Esophagus (tissue), 2 donors: ENCODE measurements at regions not wholly inside any gene's neighbourhood (a gene's known extent, or its start where the extent isn't known, plus 50 kb on each side); places are given as distances from the start of the nearest gene placed in this dataset.
"Not testable (repeated sequence)": the region's sequence is repeated elsewhere in the genome, so short reads cannot be mapped to it uniquely, and the experiment has no call there.

ENCODE experiments used
- H3K27ac ChIP-seq, 2 donors: one replicate each; pipeline ENCODE4 v1.5.1; 2013; ENCODE audit warnings: low read depth in 2 of 2, mild to moderate bottlenecking in 2 of 2, inconsistent platforms in 1 of 2, low read length in 1 of 2, moderate library complexity in 1 of 2
- H3K27me3 ChIP-seq, 2 donors: one replicate each; pipeline ENCODE4 v1.6.1; 2013; ENCODE audit warnings: low read length in 2 of 2, control low read depth in 1 of 2, mild to moderate bottlenecking in 1 of 2; ENCODE audit not compliant: insufficient read depth in 2 of 2, control insufficient read depth in 1 of 2
- H3K36me3 ChIP-seq, 2 donors: one replicate each; pipeline ENCODE4 v1.6.1; 2013; ENCODE audit warnings: low read length in 1 of 2; ENCODE audit not compliant: control insufficient read depth in 2 of 2, insufficient read depth in 2 of 2
- H3K4me1 ChIP-seq, 2 donors: one replicate each; pipeline ENCODE4 v1.6.1; 2013; ENCODE audit warnings: low read length in 1 of 2; ENCODE audit not compliant: control insufficient read depth in 2 of 2, insufficient read depth in 2 of 2
- H3K4me3 ChIP-seq, 2 donors: one replicate each; pipeline ENCODE4 v1.5.1; 2013; ENCODE audit warnings: low read length in 2 of 2, mild to moderate bottlenecking in 2 of 2, low read depth in 1 of 2, moderate library complexity in 1 of 2
- H3K9me3 ChIP-seq, 2 donors: one replicate each; pipeline ENCODE4 v1.6.1; 2013; ENCODE audit warnings: mild to moderate bottlenecking in 2 of 2, low read depth in 1 of 2, low read length in 1 of 2, moderate library complexity in 1 of 2; ENCODE audit not compliant: control insufficient read depth in 2 of 2, insufficient read depth in 1 of 2
- WGBS, 2 donors: extraction: QIAGEN DNeasy Blood & Tissue Kit; methylation state at CpG; one replicate each; pipeline ENCODE4 v1.1.7; 2013; 5-methylcytosine and 5-hydroxymethylcytosine counted together
- donor health status: healthy with polysubstance abuse.
- donor health status: Bipolar disorder and iron deficiency.

- H3K9me3 ChIP-seq, H3K27ac ChIP-seq, H3K27me3 ChIP-seq, H3K36me3 ChIP-seq, H3K4me3 ChIP-seq, H3K4me1 ChIP-seq: not testable (repeated sequence)
- whole genome bisulfite sequencing, 2 donors = 79 to 82% methylated on average over 16 of the region's 16 CpGs
These were observed 760.8 kb upstream of the DEFB115 start for GRCh38 chr20:30496656-30497055.

GRCh38 chr20:30497191-30497590 is 760.3 kb upstream of the DEFB115 start:
- H3K36me3 ChIP-seq, H3K9me3 ChIP-seq, H3K27me3 ChIP-seq, H3K4me3 ChIP-seq, H3K4me1 ChIP-seq, H3K27ac ChIP-seq: not testable (repeated sequence)
- 88 to 94% methylated on average over 15 of the region's 15 CpGs for WGBS, 2 donors

- Histone ChIP-seq H3K36me3 (no peaks in the 10 kb centered on the region), H3K4me3 (no peak overlapping the region), H3K9me3 (peaks cover 0 to 5% of the 10 kb centered on the region in 2 donors), H3K4me1 (no peaks in the 10 kb centered on the region), H3K27ac (no peak overlapping the region), H3K27me3 (no peaks in the 10 kb centered on the region)
- WGBS, 2 donors = 30 to 43% methylated on average over 1 of the region's 1 CpG
These were observed 758.3 kb upstream of the DEFB115 start for GRCh38 chr20:30499123-30499522.

- WGBS, 2 donors = 28 to 40% methylated on average over 22 to 26 of the region's 26 CpGs
- H3K36me3 ChIP-seq, H3K4me3 ChIP-seq, H3K27ac ChIP-seq, H3K9me3 ChIP-seq, H3K27me3 ChIP-seq, H3K4me1 ChIP-seq: not testable (repeated sequence)
These were observed 757.6 kb upstream of the DEFB115 start for GRCh38 chr20:30499716-30500446.

GRCh38 chr20:30500447-30500820 is 757.0 kb upstream of the DEFB115 start:
- H3K4me3 ChIP-seq, H3K4me1 ChIP-seq, H3K27ac ChIP-seq, H3K9me3 ChIP-seq, H3K36me3 ChIP-seq, H3K27me3 ChIP-seq: not testable (repeated sequence)
- WGBS, 2 donors = 22 to 31% methylated on average over 11 of the region's 11 CpGs

GRCh38 chr20:30500829-30501440 is 756.5 kb upstream of the DEFB115 start:
- 72 to 74% methylated on average over 23 of the region's 23 CpGs for WGBS, 2 donors
- no peaks in the 10 kb centered on the region for H3K27me3 ChIP-seq

GRCh38 chr20:30502670-30503069 is 754.8 kb upstream of the DEFB115 start:
- no peaks in the 10 kb centered on the region for H3K36me3 ChIP-seq
- H3K27me3 ChIP-seq = no peaks in the 10 kb centered on the region
- H3K4me1 ChIP-seq = no peaks in the 10 kb centered on the region
- H3K27ac ChIP-seq = no peak overlapping the region
- H3K4me3 ChIP-seq = no peak overlapping the region
- peaks cover 0 to 5% of the 10 kb centered on the region in 2 donors for H3K9me3 ChIP-seq

More at GRCh38 chr20:30500829-30501440, 756.5 kb upstream of the DEFB115 start:
- no peaks in the 10 kb centered on the region for H3K4me1 ChIP-seq
- no peak overlapping the region for H3K4me3 ChIP-seq
- peaks cover 0 to 5% of the 10 kb centered on the region in 2 donors for H3K9me3 ChIP-seq
- no peaks in the 10 kb centered on the region for H3K36me3 ChIP-seq
- H3K27ac ChIP-seq = no peak overlapping the region

GRCh38 chr20:30503204-30503603 is 754.3 kb upstream of the DEFB115 start:
- not testable (repeated sequence) for H3K27me3 ChIP-seq, H3K4me1 ChIP-seq, H3K36me3 ChIP-seq, H3K27ac ChIP-seq, H3K9me3 ChIP-seq, H3K4me3 ChIP-seq
- 44 to 49% methylated on average over 1 of the region's 1 CpG for WGBS, 2 donors

GRCh38 chr20:30503992-30504570 is 753.4 kb upstream of the DEFB115 start:
- H3K27ac ChIP-seq = no peak overlapping the region
- 66 to 71% methylated on average over 3 of the region's 3 CpGs for WGBS, 2 donors
- no peaks in the 10 kb centered on the region for H3K4me1 ChIP-seq
- no peaks in the 10 kb centered on the region for H3K27me3 ChIP-seq
- no peak overlapping the region for H3K4me3 ChIP-seq
- H3K9me3 ChIP-seq = peaks cover 5 to 10% of the 10 kb centered on the region in 2 donors
- H3K36me3 ChIP-seq = no peaks in the 10 kb centered on the region

- WGBS, 2 donors = 86 to 89% methylated on average over 9 of the region's 9 CpGs
- no peak overlapping the region for H3K27ac ChIP-seq
These were observed 751.9 kb upstream of the DEFB115 start for GRCh38 chr20:30505566-30505965.

More at GRCh38 chr20:30505566-30505965, 751.9 kb upstream of the DEFB115 start:
- Histone ChIP-seq H3K9me3 (peaks cover 3 to 10% of the 10 kb centered on the region in 2 donors), H3K4me3 (no peak overlapping the region), H3K27me3 (no peaks in the 10 kb centered on the region), H3K4me1 (no peaks in the 10 kb centered on the region), H3K36me3 (no peaks in the 10 kb centered on the region)
